ENCODE measurements at regions not wholly inside any gene's neighbourhood (a gene's known extent, or its start where the extent isn't known, plus 50 kb on each side); places are given as distances from the start of the nearest gene placed in this dataset.

- TF ChIP-seq CTCF (IDR thresholded peaks at IDR 0.05; ENCODE audit: low read length) (no peak), EZH2phosphoT487 (IDR thresholded peaks at IDR 0.05; ENCODE audit: low read length) (no peak), EZH2 (optimal IDR thresholded peaks at IDR 0.05; ENCODE audit: low read depth, low read length) (no peak)
These were observed 117.7 kb upstream of the PTPRZ1 start for GRCh38 chr7:121755286-121755685.

Data from MM.1S (cell line).